ENCODE measurements at regions not wholly inside any gene's neighbourhood (a gene's known extent, or its start where the extent isn't known, plus 50 kb on each side); places are given as distances from the start of the nearest gene placed in this dataset.

- no peak for TF ChIP-seq CTCF (IDR thresholded peaks at IDR 0.05)
- TF ChIP-seq POLR2A (IDR thresholded peaks at IDR 0.05), result no peak
Measured at GRCh38 chrX:49773993-49774392, 55.1 kb upstream of the PAGE4 start.
